Heart left ventricle (tissue), 16 donors: ENCODE measurements at regions not wholly inside any gene's neighbourhood (a gene's known extent, or its start where the extent isn't known, plus 50 kb on each side); places are given as distances from the start of the nearest gene placed in this dataset.

ENCODE experiments used
- ATAC-seq, 4 donors: fragments of 200-7000 bp; cut with Tn5 transposase; one replicate each; pipeline ENCODE4 v1.9.1; 2020 to 2022; ENCODE audit warnings: moderate library complexity in 4 of 4, mild to moderate bottlenecking in 3 of 4, moderate number of reproducible peaks in 1 of 4
- DNase-seq, 5 donors: peaks; one replicate each; pipeline ENCODE4 v3.0.0-alpha.2; 2020
- H3K27ac ChIP-seq, 12 donors: fragments of 200-600 bp; sonication (generic) in 4 of 12; one replicate each; pipeline versions ENCODE4 v1.5.0 to v1.8.0; 2016 to 2022; ENCODE audit warnings: mild to moderate bottlenecking in 2 of 12
- H3K27me3 ChIP-seq, 9 donors: fragments of 200-600 bp; sonication (generic) in 2 of 9; one replicate each; pipeline versions ENCODE4 v1.5.1 to v1.8.0; 2016 to 2022; ENCODE audit warnings: mild to moderate bottlenecking in 3 of 9
- H3K36me3 ChIP-seq, 9 donors: fragments of 200-600 bp; sonication (generic) in 2 of 9; one replicate each; pipeline versions ENCODE4 v1.5.0 to v1.8.0; 2018 to 2022; ENCODE audit warnings: mild to moderate bottlenecking in 2 of 9
- H3K4me1 ChIP-seq, 12 donors: fragments of 200-600 bp; sonication (generic) in 4 of 12; one replicate each; pipeline versions ENCODE4 v1.5.0 to v1.8.0; 2016 to 2022; ENCODE audit warnings: mild to moderate bottlenecking in 3 of 12
- H3K4me3 ChIP-seq, 12 donors: fragments of 200-600 bp; sonication (generic) in 4 of 12; one replicate each; pipeline versions ENCODE4 v1.5.0 to v1.8.0; 2017 to 2022; ENCODE audit warnings: mild to moderate bottlenecking in 9 of 12, moderate library complexity in 4 of 12
- H3K9me3 ChIP-seq, 12 donors: fragments of 200-600 bp; sonication (generic) in 4 of 12; one replicate each; pipeline versions ENCODE4 v1.5.0 to v1.8.0; 2016 to 2022; ENCODE audit warnings: mild to moderate bottlenecking in 1 of 12
- CTCF ChIP-seq, 12 donors: fragments of 200-600 bp; sonication (generic) in 4 of 12; IDR thresholded peaks; one replicate each; pipeline versions ENCODE4 v1.5.0 to v1.8.0; 2018 to 2022; ENCODE audit warnings: antibody characterized with exemption in 12 of 12, mild to moderate bottlenecking in 5 of 12
- POLR2A ChIP-seq, 2 donors: fragments of 450-650 bp; IDR thresholded peaks; one replicate each; pipeline ENCODE4 v1.6.1; 2017; ENCODE audit warnings: antibody characterized with exemption in 2 of 2, mild to moderate bottlenecking in 2 of 2, moderate library complexity in 2 of 2
- WGBS, 4 donors: extraction: QIAGEN DNeasy Blood & Tissue Kit in 2 of 4; methylation state at CpG; one replicate each; pipeline versions ENCODE4 v1.1.5 to v1.1.7; 2013 to 2018; 5-methylcytosine and 5-hydroxymethylcytosine counted together
- intact Hi-C, 10 donors: fragments of 100-400 bp; cut with DNase I; formaldehyde crosslinking; loops; one replicate each; pipeline versions ENCODE4 v1.11.1 to v1.14.2; 2022
- donor health status: ischemic (EF 13 %, LVEDD 7.1; RV severe dilation, severe dysfunction).
- donor health status: healthy with polysubstance abuse.
- donor health status: DM: no; HTN: yes; CAD: no.
- donor health status: DM: no; HTN: no; CAD: no.
- donor health status: ischemic (EF 25% LVEDD 6.9; RV normal size, moderate dysfunction).
- donor health status: ischemic (EF 25% LVEDD 5.7; RV mildly dilated, moderate dysfunction).
- donor health status: healthy.
- donor health status: DM: yes; HTN: yes; CAD: no.
- donor health status: ischemic (EF 35%, LVEDD 5.7; RV mildly dilated, moderate dysfunction).
- donor health status: nonischemic (EF 11% LVEDD 7.7; RV severe dilation, severe dysfunction).
- donor health status: DM: yes; HTN: yes; CAD: no.
- donor health status: PGD.
- donor health status: ischemic (EF 29% LVEDD 5.4; RV normal size, mild dysfunction).
- donor health status: nonischemic (EF 23%, LVEDD 6.1; RV moderate dilation, normal function).

- intact Hi-C loops: no loop called here
- no peak overlapping the region for H3K4me3 ChIP-seq
- no peak overlapping the region for H3K27ac ChIP-seq
- peaks cover 0 to 4% (median 0%) of the 10 kb centered on the region in 9 donors for H3K36me3 ChIP-seq
- TF ChIP-seq POLR2A (IDR thresholded peaks at IDR 0.05): no peak
- TF ChIP-seq CTCF (IDR thresholded peaks at IDR 0.05): no peak
- ATAC-seq: no peak
- H3K4me1 ChIP-seq: no peaks in the 10 kb centered on the region
- H3K9me3 ChIP-seq: peaks cover 0 to 8% (median 0%) of the 10 kb centered on the region in 12 donors
- no peak for DNase-seq
- WGBS, 4 donors: 38 to 49% (median 44%) methylated on average over 1 of the region's 1 CpG
- no peaks in the 10 kb centered on the region for H3K27me3 ChIP-seq
Observed at GRCh38 chr13:38046049-38046376, 176.4 kb upstream of the TRPC4 start.

GRCh38 chr13:38045278-38046048, 175.9 kb upstream of the TRPC4 start:
- no peaks in the 10 kb centered on the region for H3K27me3 ChIP-seq
- ATAC-seq (peak in 2 of 4 donors; percentile 24 to 43), DNase-seq (no peak)
- no peak overlapping the region for H3K4me3 ChIP-seq
- H3K9me3 ChIP-seq: peaks cover 0 to 8% (median 0%) of the 10 kb centered on the region in 12 donors
- H3K27ac ChIP-seq: no peak overlapping the region
- intact Hi-C loops: no loop called here
- TF ChIP-seq POLR2A (IDR thresholded peaks at IDR 0.05) (no peak), CTCF (IDR thresholded peaks at IDR 0.05) (peak in 5 of 12 donors; percentile 12 to 34 (median 19))
- H3K4me1 ChIP-seq: no peaks in the 10 kb centered on the region
- peaks cover 0 to 3% (median 0%) of the 10 kb centered on the region in 9 donors for H3K36me3 ChIP-seq
- 65 to 75% (median 71%) methylated on average over 7 to 8 of the region's 8 CpGs for WGBS, 4 donors

GRCh38 chr13:38044067-38044466, 174.5 kb upstream of the TRPC4 start:
- TF ChIP-seq POLR2A (IDR thresholded peaks at IDR 0.05) (no peak), CTCF (IDR thresholded peaks at IDR 0.05) (no peak)
- intact Hi-C loops: no loop called here
- Histone ChIP-seq H3K36me3 (no peaks in the 10 kb centered on the region), H3K9me3 (peaks cover 0 to 13% (median 0%) of the 10 kb centered on the region in 12 donors), H3K4me1 (no peaks in the 10 kb centered on the region), H3K27ac (no peak overlapping the region), H3K4me3 (no peak overlapping the region), H3K27me3 (no peaks in the 10 kb centered on the region)
- peak in 1 of 4 donors; percentile 22 for ATAC-seq
- no peak for DNase-seq
- WGBS, 4 donors: 86 to 94% (median 90%) methylated on average over 2 to 4 of the region's 4 CpGs

GRCh38 chr13:38042771-38043170, 173.2 kb upstream of the TRPC4 start:
- Histone ChIP-seq H3K4me3 (no peak overlapping the region), H3K27ac (no peak overlapping the region), H3K36me3 (no peaks in the 10 kb centered on the region), H3K9me3 (peaks cover 0 to 13% (median 0%) of the 10 kb centered on the region in 12 donors), H3K27me3 (no peaks in the 10 kb centered on the region), H3K4me1 (no peaks in the 10 kb centered on the region)
- TF ChIP-seq CTCF (IDR thresholded peaks at IDR 0.05): no peak
- no peak for TF ChIP-seq POLR2A (IDR thresholded peaks at IDR 0.05)
- intact Hi-C loops: no loop called here
- ATAC-seq: no peak
- WGBS, 4 donors: 64 to 75% (median 72%) methylated on average over 2 of the region's 2 CpGs
- no peak for DNase-seq
